ENCODE measurements at regions not wholly inside any gene's neighbourhood (a gene's known extent, or its start where the extent isn't known, plus 50 kb on each side); places are given as distances from the start of the nearest gene placed in this dataset.
A peak's percentile ranks its signal among the peaks of the same experiment; 100 is the strongest.
"Not testable (repeated sequence)": the region's sequence is repeated elsewhere in the genome, so short reads cannot be mapped to it uniquely, and the experiment has no call there.

GRCh38 chr10:125262920-125263319 lies 102.6 kb upstream of the CTBP2 start:
- WGBS, 10 experiments, result 21 to 90% (median 75%) methylated on average over 2 to 6 of the region's 6 CpGs
- H3K4me3 ChIP-seq, result no peak overlapping the region
- in situ Hi-C loops (cut with MboI; ENCODE audit: low pct_unique_long_range_greater_than_20kb in 2 of 9, low sequenced_read_pairs in 9 of 9, unreplicated experiment in 9 of 9), result no loop called here
- ATAC-seq (replicated peaks in 6 of 8), result no peak
- peaks cover 3 to 17% of the 10 kb centered on the region in 2 donors for H3K4me1 ChIP-seq (replicated peaks in 1 of 2)
- no peak overlapping the region for H3K27ac ChIP-seq

DNA sequence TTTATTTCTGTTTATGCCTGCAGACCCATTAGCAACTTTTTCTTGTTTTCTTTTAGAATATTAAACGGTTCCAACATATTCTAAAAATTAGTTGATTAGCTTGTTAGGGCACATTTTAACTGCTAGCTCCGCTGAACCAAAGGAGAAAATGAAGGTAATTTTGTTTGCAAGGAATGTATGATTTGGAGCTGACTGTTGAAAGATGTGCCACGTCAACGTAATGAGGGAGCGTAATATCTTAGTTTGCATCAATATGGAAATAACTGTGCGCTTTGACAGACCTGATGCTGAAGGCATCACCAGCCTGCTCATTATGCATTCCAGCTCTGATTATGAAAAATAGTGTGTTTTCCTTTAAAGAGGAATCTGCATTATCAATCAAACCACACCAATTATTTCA lies 102.0 kb upstream of the CTBP2 start:
- in situ Hi-C loops (cut with MboI; ENCODE audit: low pct_unique_long_range_greater_than_20kb in 2 of 9, low sequenced_read_pairs in 9 of 9, unreplicated experiment in 9 of 9), result no loop called here
- 38 to 87% (median 75%) methylated on average over 2 to 6 of the region's 6 CpGs for WGBS, 10 experiments
- ATAC-seq (replicated peaks in 6 of 8), result peak in 1 of 8 experiments; percentile 42
- no peak overlapping the region for H3K4me3 ChIP-seq
- H3K27ac ChIP-seq, result no peak overlapping the region
- peaks cover 6 to 19% of the 10 kb centered on the region in 2 donors for H3K4me1 ChIP-seq (replicated peaks in 1 of 2)

DNA sequence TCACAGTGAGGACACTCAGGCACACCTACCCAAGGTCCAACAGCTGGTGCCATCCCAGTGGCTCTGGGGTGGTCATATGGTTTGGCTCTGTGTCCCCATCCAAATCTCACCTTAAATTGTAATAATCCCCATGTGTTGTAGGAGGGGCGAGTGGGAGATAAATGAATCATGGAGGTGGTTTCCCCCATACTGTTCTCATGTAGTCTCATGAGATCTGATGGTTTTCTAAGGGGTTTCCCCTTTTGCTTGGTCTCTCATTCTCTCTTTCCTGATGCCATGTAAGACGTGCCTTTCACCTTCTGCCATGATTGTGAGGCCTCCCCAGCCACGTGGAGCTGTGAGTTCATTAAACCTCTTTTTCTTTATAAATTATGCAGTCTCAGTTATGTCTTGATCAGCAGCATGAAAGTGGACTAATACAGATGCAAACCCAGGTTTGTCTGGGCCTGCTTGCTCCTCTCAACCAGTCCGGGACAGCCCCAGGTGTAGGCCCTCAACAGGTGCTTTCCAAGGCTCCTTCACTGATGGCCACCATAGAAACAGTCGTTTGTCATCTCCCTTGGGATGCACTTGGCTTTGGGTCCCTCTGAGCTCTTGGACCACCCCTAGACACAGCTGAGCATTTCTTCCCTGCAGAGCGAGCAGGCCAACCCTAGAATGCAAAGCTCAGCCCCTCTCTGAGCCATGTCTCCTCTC lies 101.3 kb upstream of the CTBP2 start:
- no peak for ATAC-seq (replicated peaks in 6 of 8)
- in situ Hi-C loops (cut with MboI; ENCODE audit: low pct_unique_long_range_greater_than_20kb in 2 of 9, low sequenced_read_pairs in 9 of 9, unreplicated experiment in 9 of 9), result no loop called here
- Histone ChIP-seq H3K27ac (no peak overlapping the region), H3K4me3 (no peak overlapping the region), H3K4me1 (replicated peaks in 1 of 2) (peaks cover 6 to 19% of the 10 kb centered on the region in 2 donors)
- WGBS, 10 experiments, result 30 to 100% (median 65%) methylated on average over 2 to 5 of the region's 6 CpGs; no CpG with 5 or more reads in 1 of the 10 experiments

- in situ Hi-C loops (cut with MboI; ENCODE audit: low pct_unique_long_range_greater_than_20kb in 2 of 9, low sequenced_read_pairs in 9 of 9, unreplicated experiment in 9 of 9), result no loop called here
- Histone ChIP-seq H3K4me3 (no peak overlapping the region), H3K27ac (no peak overlapping the region), H3K4me1 (replicated peaks in 1 of 2) (peaks cover 6 to 19% of the 10 kb centered on the region in 2 donors)
- 7 to 92% (median 80%) methylated on average over 2 to 6 of the region's 9 CpGs; no CpG with 5 or more reads in 4 of the 10 experiments for WGBS, 10 experiments
- ATAC-seq (replicated peaks in 6 of 8), result no peak
Observed at GRCh38 chr10:125260260-125260659, 99.9 kb upstream of the CTBP2 start.

GRCh38 chr10:125259651-125260050 lies 99.3 kb upstream of the CTBP2 start:
- ATAC-seq (replicated peaks in 6 of 8), result no peak
- 100% methylated on average over 1 of the region's 4 CpGs; no CpG with 5 or more reads in 9 of the 10 experiments for WGBS, 10 experiments
- Histone ChIP-seq H3K4me1 (replicated peaks in 1 of 2) (peaks cover 6 to 19% of the 10 kb centered on the region in 2 donors), H3K4me3 (no peak overlapping the region), H3K27ac (no peak overlapping the region)
- in situ Hi-C loops (cut with MboI; ENCODE audit: low pct_unique_long_range_greater_than_20kb in 2 of 9, low sequenced_read_pairs in 9 of 9, unreplicated experiment in 9 of 9), result no loop called here

DNA sequence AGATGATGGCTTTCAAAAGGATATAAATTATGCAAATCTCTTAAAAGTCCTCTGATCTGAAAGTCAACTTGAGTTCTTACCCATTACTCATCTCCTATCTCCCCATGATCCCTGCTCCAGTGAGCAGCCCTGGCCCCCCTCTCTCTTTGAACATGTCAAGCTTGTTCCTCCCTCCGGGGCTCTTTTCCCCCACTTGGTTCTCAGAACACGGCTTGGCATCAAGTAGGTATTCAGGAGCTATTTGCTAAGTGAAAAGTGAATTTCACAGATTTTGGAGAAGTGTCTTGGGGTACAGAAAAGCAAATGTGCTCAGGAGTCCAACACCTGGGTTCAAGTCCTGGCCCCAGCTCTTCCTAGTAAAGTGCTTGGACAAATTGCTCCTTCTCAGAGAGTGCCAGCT lies 98.3 kb upstream of the CTBP2 start:
- ATAC-seq (replicated peaks in 6 of 8), result no peak
- Histone ChIP-seq H3K27ac (no peak overlapping the region), H3K4me3 (no peak overlapping the region), H3K4me1 (replicated peaks in 1 of 2) (peaks cover 6 to 19% of the 10 kb centered on the region in 2 donors)
- in situ Hi-C loops (cut with MboI; ENCODE audit: low pct_unique_long_range_greater_than_20kb in 2 of 9, low sequenced_read_pairs in 9 of 9, unreplicated experiment in 9 of 9), result no loop called here
- WGBS, 10 experiments, result 0 to 100% (median 60%) methylated on average over 1 to 2 of the region's 2 CpGs; no CpG with 5 or more reads in 3 of the 10 experiments

GRCh38 chr10:125257521-125258108 lies 97.3 kb upstream of the CTBP2 start:
- 0 to 100% (median 50%) methylated on average over 1 to 10 of the region's 12 CpGs; no CpG with 5 or more reads in 2 of the 10 experiments for WGBS, 10 experiments
- Histone ChIP-seq H3K4me1 (replicated peaks in 1 of 2) (peaks cover 6 to 16% of the 10 kb centered on the region in 2 donors), H3K27ac (no peak overlapping the region), H3K4me3 (no peak overlapping the region)
- ATAC-seq (replicated peaks in 6 of 8), result peak in 5 of 8 experiments; percentile 47 to 69 (median 56)
- in situ Hi-C loops (cut with MboI; ENCODE audit: low pct_unique_long_range_greater_than_20kb in 2 of 9, low sequenced_read_pairs in 9 of 9, unreplicated experiment in 9 of 9), result no loop called here

DNA sequence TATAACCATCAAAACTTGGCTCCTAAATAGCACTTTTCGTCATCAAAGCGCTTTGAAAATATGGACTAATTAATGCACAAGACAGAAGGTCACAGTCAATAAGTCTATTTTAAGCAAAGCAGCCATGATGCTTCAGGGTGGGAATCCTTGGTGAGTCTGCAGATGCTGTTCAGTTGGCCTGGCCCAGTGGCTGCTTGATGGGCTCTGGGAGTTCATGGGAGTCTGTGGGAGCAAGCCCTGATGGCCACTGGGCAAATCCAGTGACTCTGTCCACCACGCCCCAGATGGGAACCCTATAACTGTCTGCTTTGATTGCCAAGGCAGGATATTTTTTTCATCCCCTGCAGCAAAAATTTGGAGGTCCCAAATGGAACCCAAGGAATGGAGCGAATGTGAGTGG lies 95.7 kb upstream of the CTBP2 start:
- Histone ChIP-seq H3K4me1 (replicated peaks in 1 of 2) (peaks cover 6 to 12% of the 10 kb centered on the region in 2 donors), H3K4me3 (no peak overlapping the region), H3K27ac (no peak overlapping the region)
- 0 to 69% (median 34%) methylated on average over 2 to 4 of the region's 4 CpGs; no CpG with 5 or more reads in 2 of the 10 experiments for WGBS, 10 experiments
- in situ Hi-C loops (cut with MboI; ENCODE audit: low pct_unique_long_range_greater_than_20kb in 2 of 9, low sequenced_read_pairs in 9 of 9, unreplicated experiment in 9 of 9), result no loop called here
- peak in 1 of 8 experiments; percentile 39 for ATAC-seq (replicated peaks in 6 of 8)

DNA sequence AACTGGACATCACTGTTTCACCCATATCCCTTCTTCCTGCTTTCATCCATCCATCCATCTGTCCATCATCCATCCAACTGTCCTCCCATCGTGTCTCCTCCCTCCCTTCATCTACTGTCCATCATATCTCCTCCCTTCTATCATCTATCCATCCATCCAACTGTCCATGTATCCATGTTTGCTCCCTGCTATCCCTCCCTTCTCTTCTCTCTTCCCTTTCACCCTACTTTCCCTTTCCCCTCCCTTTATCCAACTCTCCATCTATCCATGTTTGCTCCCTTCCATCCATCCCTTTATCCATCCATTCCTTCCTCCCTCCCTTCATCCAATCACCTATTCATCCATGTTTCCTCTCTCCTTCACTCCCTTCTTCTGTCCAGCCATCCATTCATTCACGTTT lies 92.6 kb upstream of the CTBP2 start:
- no peak overlapping the region for H3K4me3 ChIP-seq
- H3K27ac ChIP-seq, result no peak overlapping the region
- H3K4me1 ChIP-seq (replicated peaks in 1 of 2), result peaks cover 3 to 7% of the 10 kb centered on the region in 2 donors
- in situ Hi-C loops (cut with MboI; ENCODE audit: low pct_unique_long_range_greater_than_20kb in 2 of 9, low sequenced_read_pairs in 9 of 9, unreplicated experiment in 9 of 9), result no loop called here
- 0 to 67% (median 35%) methylated on average over 1 to 2 of the region's 2 CpGs; no CpG with 5 or more reads in 1 of the 10 experiments for WGBS, 10 experiments
- no peak for ATAC-seq (replicated peaks in 6 of 8)

DNA sequence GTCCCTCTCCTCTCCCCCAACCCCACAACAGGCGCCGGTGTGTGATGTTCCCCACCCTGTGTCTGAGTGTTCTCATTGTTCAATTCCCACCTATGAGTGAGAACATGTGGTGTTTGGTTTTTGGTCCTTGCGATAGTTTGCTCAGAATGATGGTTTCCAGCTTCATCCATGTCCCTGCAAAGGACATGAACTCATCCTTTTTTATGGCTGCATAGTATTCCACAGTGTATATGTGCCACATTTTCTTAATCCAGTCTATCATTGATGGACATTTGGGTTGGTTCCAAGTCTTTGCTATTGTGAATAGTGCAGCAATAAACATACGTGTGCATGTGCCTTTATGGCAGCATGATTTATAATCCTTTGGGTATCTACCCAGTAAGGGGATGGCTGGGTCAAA lies 90.5 kb upstream of the CTBP2 start:
- WGBS, 10 experiments, result 82% methylated on average over 2 of the region's 4 CpGs; no CpG with 5 or more reads in 9 of the 10 experiments
- H3K4me3 ChIP-seq; H3K27ac ChIP-seq; in situ Hi-C loops (cut with MboI; ENCODE audit: low pct_unique_long_range_greater_than_20kb in 2 of 9, low sequenced_read_pairs in 9 of 9, unreplicated experiment in 9 of 9); ATAC-seq (replicated peaks in 6 of 8): not testable (repeated sequence)
- H3K4me1 ChIP-seq (replicated peaks in 1 of 2), result peaks cover 4 to 12% of the 10 kb centered on the region in 2 donors

DNA sequence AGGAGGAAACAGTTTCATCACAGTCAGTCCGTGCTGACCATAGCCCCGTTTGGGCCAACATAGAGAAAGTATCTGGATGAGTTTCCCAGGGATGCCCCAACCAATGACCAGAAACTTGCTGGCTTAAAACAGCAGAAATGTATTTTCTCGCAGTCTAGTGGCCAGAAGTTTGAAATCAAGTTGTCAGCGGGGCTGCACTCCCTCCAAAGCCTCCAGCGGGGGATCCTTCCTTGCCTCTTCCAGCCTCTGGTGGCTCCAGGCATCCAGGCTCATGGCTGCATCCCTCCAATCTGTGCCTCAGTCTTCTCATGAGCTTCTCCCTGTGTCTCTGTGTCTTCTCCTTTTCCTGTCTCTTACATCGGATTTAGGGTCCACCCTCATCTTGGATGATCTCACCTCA lies 89.6 kb upstream of the CTBP2 start:
- Histone ChIP-seq H3K4me3 (no peak overlapping the region), H3K4me1 (replicated peaks in 1 of 2) (peaks cover 4 to 12% of the 10 kb centered on the region in 2 donors), H3K27ac (no peak overlapping the region)
- 6 to 100% (median 86%) methylated on average over 1 to 3 of the region's 6 CpGs; no CpG with 5 or more reads in 3 of the 10 experiments for WGBS, 10 experiments
- ATAC-seq (replicated peaks in 6 of 8), result no peak
- in situ Hi-C loops (cut with MboI; ENCODE audit: low pct_unique_long_range_greater_than_20kb in 2 of 9, low sequenced_read_pairs in 9 of 9, unreplicated experiment in 9 of 9), result no loop called here

GRCh38 chr10:125248489-125248888 lies 88.1 kb upstream of the CTBP2 start:
- H3K4me1 ChIP-seq (replicated peaks in 1 of 2), result peaks cover 4 to 12% of the 10 kb centered on the region in 2 donors
- H3K27ac ChIP-seq, result no peak overlapping the region
- WGBS, 10 experiments, result 0 to 100% (median 60%) methylated on average over 1 to 3 of the region's 3 CpGs; no CpG with 5 or more reads in 2 of the 10 experiments
- no peak overlapping the region for H3K4me3 ChIP-seq
- in situ Hi-C loops (cut with MboI; ENCODE audit: low pct_unique_long_range_greater_than_20kb in 2 of 9, low sequenced_read_pairs in 9 of 9, unreplicated experiment in 9 of 9), result no loop called here
- peak in 1 of 8 experiments; percentile 44 for ATAC-seq (replicated peaks in 6 of 8)

- in situ Hi-C loops (cut with MboI; ENCODE audit: low pct_unique_long_range_greater_than_20kb in 2 of 9, low sequenced_read_pairs in 9 of 9, unreplicated experiment in 9 of 9), result no loop called here
- Histone ChIP-seq H3K4me3 (no peak overlapping the region), H3K27ac (no peak overlapping the region), H3K4me1 (replicated peaks in 1 of 2) (peaks cover 4 to 12% of the 10 kb centered on the region in 2 donors)
- 38 to 100% (median 86%) methylated on average over 1 to 8 of the region's 8 CpGs; no CpG with 5 or more reads in 5 of the 10 experiments for WGBS, 10 experiments
- ATAC-seq (replicated peaks in 6 of 8), result no peak
Observed at GRCh38 chr10:125247576-125247975, 87.2 kb upstream of the CTBP2 start.
